ENCODE measurements at regions not wholly inside any gene's neighbourhood (a gene's known extent, or its start where the extent isn't known, plus 50 kb on each side); places are given as distances from the start of the nearest gene placed in this dataset.
"Not testable (repeated sequence)": the region's sequence is repeated elsewhere in the genome, so short reads cannot be mapped to it uniquely, and the experiment has no call there.

GRCh38 chr6:163744256-163744925 is 329.9 kb downstream of the QKI start:
- DNase-seq: no peak

GRCh38 chr6:163743796-163744195 is 329.3 kb downstream of the QKI start:
- DNase-seq: no peak

- no peak for DNase-seq
Measured at GRCh38 chr6:163741743-163742363, 327.3 kb downstream of the QKI start.

- no peak for DNase-seq
Measured at GRCh38 chr6:163741342-163741741, 326.8 kb downstream of the QKI start.

- no peak for DNase-seq
Measured at GRCh38 chr6:163739966-163740365, 325.4 kb downstream of the QKI start.

GRCh38 chr6:163739408-163739725 is 324.8 kb downstream of the QKI start:
- no peak for DNase-seq

GRCh38 chr6:163738725-163739407 is 324.3 kb downstream of the QKI start:
- DNase-seq: no peak

- no peak for DNase-seq
Measured at GRCh38 chr6:163738304-163738703, 323.8 kb downstream of the QKI start.

GRCh38 chr6:163735076-163735475 is 320.6 kb downstream of the QKI start:
- no peak for DNase-seq

- DNase-seq: no peak
Measured at GRCh38 chr6:163733061-163733460, 318.5 kb downstream of the QKI start.

GRCh38 chr6:163732479-163732878 is 318.0 kb downstream of the QKI start:
- no peak for DNase-seq

GRCh38 chr6:163732014-163732351 is 317.5 kb downstream of the QKI start:
- DNase-seq: not testable (repeated sequence)

- no peak for DNase-seq
Measured at GRCh38 chr6:163731215-163732013, 316.9 kb downstream of the QKI start.

GRCh38 chr6:163730246-163731210 is 316.0 kb downstream of the QKI start:
- no peak for DNase-seq

GRCh38 chr6:163729127-163729872 is 314.8 kb downstream of the QKI start:
- DNase-seq: no peak

- DNase-seq: no peak
Measured at GRCh38 chr6:163728442-163729126, 314.1 kb downstream of the QKI start.

GRCh38 chr6:163726037-163726695 is 311.6 kb downstream of the QKI start:
- no peak for DNase-seq

- peak in 2 of 3 experiments; percentile 16 to 55 for DNase-seq
Measured at GRCh38 chr6:163725008-163725941, 310.8 kb downstream of the QKI start.

GRCh38 chr6:163724196-163724595 is 309.7 kb downstream of the QKI start:
- DNase-seq: no peak
